ENCODE measurements at regions not wholly inside any gene's neighbourhood (a gene's known extent, or its start where the extent isn't known, plus 50 kb on each side); places are given as distances from the start of the nearest gene placed in this dataset.

GRCh38 chr7:47672977-47673381 is 91.1 kb upstream of the TNS3 start:
- H3K27ac Mint-ChIP-seq: no peak overlapping the region
- no peaks in the 10 kb centered on the region for H3K36me3 Mint-ChIP-seq (ENCODE audit: low read depth)
- peaks cover 9% of the 10 kb centered on the region for H3K9me3 Mint-ChIP-seq
- H3K4me1 Mint-ChIP-seq: peaks cover 9% of the 10 kb centered on the region
- TF ChIP-seq CTCF (IDR thresholded peaks at IDR 0.05; ENCODE audit: unreplicated experiment in 3 of 3): no peak
- no peak overlapping the region for H3K4me3 Mint-ChIP-seq
- peaks cover 4% of the 10 kb centered on the region for H3K27me3 Mint-ChIP-seq (ENCODE audit: low read depth)

- Mint-ChIP-seq H3K4me1 (peaks cover 3% of the 10 kb centered on the region), H3K27me3 (ENCODE audit: low read depth) (peaks cover 4% of the 10 kb centered on the region), H3K4me3 (no peak overlapping the region), H3K9me3 (peaks cover 9% of the 10 kb centered on the region), H3K27ac (peak overlapping the region in 1 of 3 experiments; percentile 10), H3K36me3 (ENCODE audit: low read depth) (no peaks in the 10 kb centered on the region)
- TF ChIP-seq CTCF (IDR thresholded peaks at IDR 0.05; ENCODE audit: unreplicated experiment in 3 of 3): no peak
Measured at GRCh38 chr7:47672271-47672791, 90.4 kb upstream of the TNS3 start.

GRCh38 chr7:47671358-47671757 is 89.4 kb upstream of the TNS3 start:
- peaks cover 4% of the 10 kb centered on the region for H3K27me3 Mint-ChIP-seq (ENCODE audit: low read depth)

GRCh38 chr7:47670729-47671128 is 88.8 kb upstream of the TNS3 start:
- Mint-ChIP-seq H3K36me3 (ENCODE audit: low read depth) (no peaks in the 10 kb centered on the region), H3K27me3 (ENCODE audit: low read depth) (peaks cover 4% of the 10 kb centered on the region), H3K4me3 (no peak overlapping the region), H3K9me3 (no peaks in the 10 kb centered on the region), H3K4me1 (peaks cover 4% of the 10 kb centered on the region), H3K27ac (peak overlapping the region in 1 of 3 experiments; percentile 64)
- TF ChIP-seq CTCF (IDR thresholded peaks at IDR 0.05; ENCODE audit: unreplicated experiment in 3 of 3): no peak

More at GRCh38 chr7:47671358-47671757, 89.4 kb upstream of the TNS3 start:
- Mint-ChIP-seq H3K36me3 (ENCODE audit: low read depth) (no peaks in the 10 kb centered on the region), H3K9me3 (no peaks in the 10 kb centered on the region), H3K4me1 (no peaks in the 10 kb centered on the region), H3K4me3 (no peak overlapping the region), H3K27ac (peak overlapping the region in 1 of 3 experiments; percentile 64)
- TF ChIP-seq CTCF (IDR thresholded peaks at IDR 0.05; ENCODE audit: unreplicated experiment in 3 of 3): no peak

- no peak overlapping the region for H3K4me3 Mint-ChIP-seq
- H3K27me3 Mint-ChIP-seq (ENCODE audit: low read depth): peaks cover 4% of the 10 kb centered on the region
- peaks cover 4% of the 10 kb centered on the region for H3K4me1 Mint-ChIP-seq
- H3K36me3 Mint-ChIP-seq (ENCODE audit: low read depth): no peaks in the 10 kb centered on the region
- TF ChIP-seq CTCF (IDR thresholded peaks at IDR 0.05; ENCODE audit: unreplicated experiment in 3 of 3): no peak
- no peaks in the 10 kb centered on the region for H3K9me3 Mint-ChIP-seq
- peak overlapping the region in 1 of 3 experiments; percentile 42 for H3K27ac Mint-ChIP-seq
Measured at GRCh38 chr7:47669901-47670384, 88.0 kb upstream of the TNS3 start.
